Naive thymus-derived CD8-positive, alpha-beta T cell (primary cell): ENCODE measurements at regions not wholly inside any gene's neighbourhood (a gene's known extent, or its start where the extent isn't known, plus 50 kb on each side); places are given as distances from the start of the nearest gene placed in this dataset.

Source experiments
- ATAC-seq, 2 donors: fragments of 150-1000 bp; cut with Tn5 transposase in 1 of 2; sonication (Bioruptor Pico), chemical (Tn5 transposase) in 1 of 2; 1 replicate in 1 of 2; 2 replicates in 1 of 2; pipeline ENCODE4 v1.10.0; 2021; ENCODE audit warnings: mild to moderate bottlenecking in 2 of 2, moderate library complexity in 2 of 2
- POLR2A ChIA-PET: fragments of 350-600 bp; sonication (Branson Sonifier 250); formaldehyde crosslinking; loops from one replicate; lab custom pipeline; 2021; ENCODE audit warnings: antibody characterized with exemption; lab: Charles Lee
- DNase-seq, 10 donors: peaks; one replicate each; pipeline versions ENCODE4 v3.0.0 to v3.0.0-alpha.2; 2020 to 2022
- H3K27ac Mint-ChIP-seq, 10 donors: one replicate each; pipeline ENCODE4 v1.8.0; 2020 to 2022; ENCODE audit warnings: mild to moderate bottlenecking in 10 of 10, mixed read lengths in 10 of 10, moderate library complexity in 4 of 10, inconsistent platforms in 1 of 10
- H3K27me3 Mint-ChIP-seq, 5 donors: one replicate each; pipeline ENCODE4 v1.8.0; 2021 to 2022; ENCODE audit warnings: mixed read lengths in 5 of 5
- H3K36me3 Mint-ChIP-seq, 3 donors: one replicate each; pipeline ENCODE4 v1.8.0; 2020 to 2022; ENCODE audit warnings: mixed read lengths in 3 of 3, mild to moderate bottlenecking in 2 of 3, inconsistent platforms in 1 of 3
- H3K4me1 Mint-ChIP-seq, 4 donors: one replicate each; pipeline ENCODE4 v1.8.0; 2021 to 2022; ENCODE audit warnings: mixed read lengths in 4 of 4
- H3K4me3 Mint-ChIP-seq, 10 donors: one replicate each; pipeline ENCODE4 v1.8.0; 2020 to 2022; ENCODE audit warnings: mild to moderate bottlenecking in 10 of 10, mixed read lengths in 10 of 10, moderate library complexity in 6 of 10, inconsistent platforms in 1 of 10
- H3K9me3 Mint-ChIP-seq, 9 donors: one replicate each; pipeline ENCODE4 v1.8.0; 2020 to 2022; ENCODE audit warnings: mixed read lengths in 9 of 9, mild to moderate bottlenecking in 3 of 9, inconsistent platforms in 1 of 9, moderate library complexity in 1 of 9

DNA sequence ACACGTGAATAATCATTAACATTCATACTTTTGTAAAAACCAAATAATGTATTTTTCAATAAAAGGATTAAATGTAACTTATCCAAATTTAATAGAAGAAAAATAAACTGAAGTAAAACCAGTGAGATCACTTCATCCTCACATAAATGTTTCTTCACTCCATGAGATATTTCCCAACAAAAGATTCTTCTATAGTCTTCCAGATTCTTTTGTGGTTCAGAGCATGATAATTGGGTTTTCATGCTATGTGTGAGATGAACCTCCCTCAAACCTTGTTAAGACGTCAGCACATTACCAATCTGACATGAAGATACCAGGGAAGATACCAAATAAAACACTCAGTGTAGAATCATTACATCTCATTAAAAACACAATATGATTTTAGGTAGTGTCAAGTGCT, 62.9 kb upstream of the OXGR1 start:
- no peaks in the 10 kb centered on the region for H3K4me1 Mint-ChIP-seq

DNA sequence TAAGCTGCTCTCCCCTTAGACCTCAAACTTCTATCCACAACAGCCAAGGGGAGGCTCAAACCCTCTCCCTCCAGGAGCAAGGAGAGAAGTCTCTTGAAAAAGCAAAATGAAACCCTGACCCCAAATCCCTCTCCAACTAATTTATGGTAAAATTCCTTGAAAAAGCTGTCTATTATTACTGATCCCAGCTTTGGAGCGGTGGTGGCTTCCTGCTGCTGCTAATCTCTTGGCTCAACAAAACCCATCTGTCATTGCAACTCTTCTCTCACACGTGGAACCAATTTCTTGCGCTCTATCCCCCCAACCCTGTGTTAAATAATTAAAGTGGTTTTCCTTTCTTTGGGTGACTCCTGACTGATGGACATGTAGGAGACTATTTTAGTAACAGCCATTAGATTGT, 64.1 kb upstream of the OXGR1 start:
- ATAC-seq: no peak
- no peak overlapping the region for H3K27ac Mint-ChIP-seq
- no peak for DNase-seq
- peaks cover 0 to 12% (median 3%) of the 10 kb centered on the region in 9 donors for H3K9me3 Mint-ChIP-seq
- H3K27me3 Mint-ChIP-seq: peaks cover 18 to 47% (median 25%) of the 10 kb centered on the region in 5 donors
- no peaks in the 10 kb centered on the region for H3K36me3 Mint-ChIP-seq
- H3K4me1 Mint-ChIP-seq: no peaks in the 10 kb centered on the region
- no peak overlapping the region for H3K4me3 Mint-ChIP-seq
- POLR2A ChIA-PET: no interaction called here

More for the DNA sequence above, 62.9 kb upstream of the OXGR1 start:
- ATAC-seq (no peak), DNase-seq (no peak)
- H3K9me3 Mint-ChIP-seq: peaks cover 0 to 17% (median 4%) of the 10 kb centered on the region in 9 donors
- no peak overlapping the region for H3K27ac Mint-ChIP-seq
- H3K27me3 Mint-ChIP-seq: peaks cover 15 to 39% (median 21%) of the 10 kb centered on the region in 5 donors
- no peak overlapping the region for H3K4me3 Mint-ChIP-seq
- POLR2A ChIA-PET: no interaction called here
- H3K36me3 Mint-ChIP-seq: no peaks in the 10 kb centered on the region

DNA sequence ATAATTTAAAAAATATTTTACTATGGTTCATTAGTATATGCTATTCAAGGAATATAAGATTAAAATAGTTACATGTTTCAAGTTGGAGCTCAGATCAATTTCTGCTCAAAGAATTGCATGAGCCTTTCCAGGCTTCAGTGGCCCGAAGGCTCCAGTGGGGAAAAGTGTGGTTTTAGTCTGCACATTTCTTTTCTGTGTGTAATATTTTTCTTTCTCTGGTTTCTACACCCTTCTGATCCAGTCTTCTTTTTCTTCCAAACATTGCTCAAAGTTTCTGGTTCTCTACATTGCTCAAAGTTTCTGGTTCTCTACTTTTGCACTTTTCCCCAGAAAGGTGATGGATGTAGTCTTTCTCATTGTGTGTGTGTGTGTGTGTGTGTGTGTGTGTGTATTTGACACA, 64.7 kb upstream of the OXGR1 start:
- no peaks in the 10 kb centered on the region for H3K36me3 Mint-ChIP-seq

DNA sequence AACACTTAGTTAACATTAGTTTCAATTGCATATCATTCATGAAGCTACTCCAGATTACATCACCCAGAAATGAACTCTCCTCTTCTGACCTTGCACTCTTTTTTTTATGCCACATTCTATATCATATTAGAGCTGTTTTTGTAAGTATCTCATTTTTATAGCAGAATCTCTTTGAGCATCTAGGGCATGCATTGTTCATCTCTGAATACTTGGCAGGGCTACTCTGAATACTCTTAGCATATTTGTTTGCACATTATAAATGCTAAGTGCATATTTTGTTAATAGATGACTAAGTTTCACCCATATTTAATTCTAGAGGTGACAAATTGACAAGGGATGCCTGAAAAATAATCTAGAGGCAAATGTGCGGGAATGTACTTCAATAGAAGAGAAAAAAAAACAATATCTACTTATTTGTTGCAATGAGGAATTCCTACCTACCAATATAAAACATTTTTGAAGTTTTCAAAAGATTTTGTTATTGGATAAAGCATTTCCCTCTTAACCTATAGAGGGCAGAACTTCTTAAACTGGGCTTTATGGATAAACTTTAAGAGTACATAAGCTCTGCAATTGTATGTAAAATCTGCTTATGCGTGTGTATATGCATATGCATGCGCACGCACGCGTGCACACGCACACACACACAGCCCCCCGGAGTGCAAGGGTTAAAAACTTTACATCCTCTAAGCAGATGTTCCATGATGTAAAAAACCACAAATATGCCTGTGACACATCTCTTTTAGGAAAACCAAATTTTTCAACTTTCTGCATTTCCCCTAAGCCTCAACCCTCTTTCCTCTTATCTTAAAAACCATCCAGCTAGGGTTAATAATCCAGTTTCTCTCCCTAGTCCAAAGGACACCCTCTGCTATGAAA, 73.0 kb upstream of the OXGR1 start:
- DNase-seq (no peak), ATAC-seq (no peak)
- Mint-ChIP-seq H3K4me3 (no peak overlapping the region), H3K9me3 (peaks cover 0 to 3% (median 0%) of the 10 kb centered on the region in 9 donors), H3K27ac (no peak overlapping the region), H3K36me3 (no peaks in the 10 kb centered on the region), H3K27me3 (peaks cover 17 to 55% (median 29%) of the 10 kb centered on the region in 5 donors), H3K4me1 (no peaks in the 10 kb centered on the region)
- POLR2A ChIA-PET: no interaction called here

More for the DNA sequence above, 64.7 kb upstream of the OXGR1 start:
- Mint-ChIP-seq H3K4me1 (no peaks in the 10 kb centered on the region), H3K9me3 (peaks cover 0 to 12% (median 3%) of the 10 kb centered on the region in 9 donors), H3K4me3 (no peak overlapping the region), H3K27me3 (peaks cover 20 to 47% (median 29%) of the 10 kb centered on the region in 5 donors), H3K27ac (no peak overlapping the region)
- POLR2A ChIA-PET: no interaction called here
- DNase-seq (no peak), ATAC-seq (no peak)

DNA sequence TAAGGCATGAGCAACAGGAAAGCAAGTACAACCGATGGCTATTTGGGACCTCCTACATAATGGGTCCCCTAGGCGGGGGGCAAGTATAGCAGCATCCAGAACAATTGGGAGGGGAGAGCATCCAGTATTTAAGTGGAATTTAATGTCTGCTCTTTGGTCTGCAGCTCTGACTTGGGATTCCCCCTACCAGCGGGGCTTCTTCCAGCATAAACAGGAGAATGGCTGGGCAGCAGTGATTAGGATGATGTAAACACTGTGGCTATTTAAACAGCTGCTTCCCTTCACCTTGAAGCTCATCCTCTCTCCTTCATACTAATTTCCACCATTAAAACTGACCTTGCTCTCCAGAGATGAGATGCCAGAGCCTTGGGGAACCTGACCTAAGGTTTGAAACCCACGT, 73.9 kb upstream of the OXGR1 start:
- ATAC-seq (no peak), DNase-seq (no peak)
- H3K4me1 Mint-ChIP-seq: no peaks in the 10 kb centered on the region
- no peak overlapping the region for H3K4me3 Mint-ChIP-seq
- no peaks in the 10 kb centered on the region for H3K9me3 Mint-ChIP-seq
- POLR2A ChIA-PET: no interaction called here
- H3K36me3 Mint-ChIP-seq: no peaks in the 10 kb centered on the region
- no peak overlapping the region for H3K27ac Mint-ChIP-seq
- H3K27me3 Mint-ChIP-seq: peaks cover 12 to 48% (median 24%) of the 10 kb centered on the region in 5 donors

DNA sequence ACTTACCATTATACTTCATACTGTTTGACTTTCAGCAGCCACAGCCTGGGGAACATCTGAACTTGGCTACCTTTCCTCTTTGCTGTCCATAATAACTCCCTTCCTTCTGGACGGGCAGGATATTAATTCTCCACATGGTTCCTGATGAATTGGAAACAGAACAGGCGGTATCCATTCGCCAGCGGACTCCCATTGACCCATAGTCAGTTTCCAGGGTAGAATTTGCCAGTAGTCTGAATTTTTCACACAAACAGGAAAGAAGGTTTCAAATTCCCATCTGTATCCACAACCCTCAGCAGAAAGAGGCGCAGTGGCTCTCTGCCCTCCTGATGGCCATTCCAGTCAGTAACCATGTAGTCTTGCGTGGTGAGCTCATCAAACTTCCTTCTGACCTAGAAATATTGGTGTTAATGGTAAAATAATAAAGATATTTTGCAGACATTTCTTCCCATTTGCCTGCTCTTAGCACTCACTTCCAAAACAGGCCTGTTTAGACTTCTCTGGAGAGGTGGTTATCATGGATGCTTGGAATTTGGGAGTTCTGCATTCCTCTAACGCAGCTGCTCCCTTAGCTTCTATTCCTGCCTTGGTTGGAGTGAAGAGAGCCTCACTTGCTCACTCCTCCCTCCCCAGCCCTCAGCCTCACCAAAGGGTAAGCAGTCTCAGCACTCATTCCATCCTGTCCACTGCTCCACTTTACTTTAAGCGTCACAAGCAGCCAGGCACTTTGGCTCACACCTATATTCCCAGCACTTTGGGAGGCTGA, 75.0 kb upstream of the OXGR1 start:
- Mint-ChIP-seq H3K4me3 (no peak overlapping the region), H3K4me1 (no peaks in the 10 kb centered on the region), H3K27ac (no peak overlapping the region), H3K36me3 (peaks cover 0 to 5% (median 2%) of the 10 kb centered on the region in 3 donors), H3K9me3 (peaks cover 0 to 6% (median 4%) of the 10 kb centered on the region in 9 donors), H3K27me3 (peaks cover 10 to 44% (median 19%) of the 10 kb centered on the region in 5 donors)
- POLR2A ChIA-PET: no interaction called here
- no peak for ATAC-seq
- DNase-seq: no peak

DNA sequence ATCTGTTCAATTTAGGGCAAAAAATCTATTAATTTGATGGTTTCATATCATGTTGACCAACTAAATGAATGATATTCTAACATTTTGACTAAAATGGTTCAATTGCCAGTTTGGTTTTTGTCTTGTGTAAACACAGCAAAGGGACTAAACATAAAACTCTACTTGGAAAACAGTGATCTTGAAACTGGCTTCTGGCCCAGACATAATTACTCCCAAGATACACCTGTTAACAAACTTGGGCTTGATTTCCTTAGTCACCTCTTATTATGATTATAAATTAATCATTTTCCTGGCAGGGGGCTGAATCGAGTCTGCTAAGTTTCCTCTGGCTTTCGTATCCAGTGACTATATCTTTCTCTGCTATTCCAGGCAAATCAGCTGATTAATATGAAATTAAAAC, 78.0 kb upstream of the OXGR1 start:
- DNase-seq (no peak), ATAC-seq (no peak)
- Mint-ChIP-seq H3K27me3 (peaks cover 6 to 42% (median 16%) of the 10 kb centered on the region in 5 donors), H3K4me3 (no peak overlapping the region), H3K9me3 (peaks cover 3 to 23% (median 11%) of the 10 kb centered on the region in 9 donors), H3K27ac (no peak overlapping the region), H3K4me1 (peaks cover 0 to 2% (median 0%) of the 10 kb centered on the region in 4 donors), H3K36me3 (peaks cover 0 to 15% (median 3%) of the 10 kb centered on the region in 3 donors)
- POLR2A ChIA-PET: no interaction called here

DNA sequence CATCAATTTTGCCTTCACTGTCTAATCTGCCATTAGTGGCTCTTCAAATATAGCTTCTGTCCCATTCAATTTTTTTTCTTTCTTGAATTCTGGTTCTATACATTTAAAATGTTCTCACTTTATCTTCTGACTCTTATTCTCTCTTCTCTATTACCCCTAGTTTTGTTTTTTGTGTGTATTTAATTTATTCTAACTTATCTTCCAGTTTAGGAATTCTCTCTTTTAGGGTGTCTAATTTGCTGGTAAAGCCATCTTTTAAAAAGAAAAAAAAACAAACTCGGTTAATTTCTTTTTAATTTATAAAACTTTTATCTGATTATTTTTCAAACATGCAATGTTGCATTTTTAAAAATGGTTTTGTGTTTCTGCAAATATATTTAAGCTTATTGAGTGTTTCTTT, 80.3 kb upstream of the OXGR1 start:
- peaks cover 6 to 26% (median 16%) of the 10 kb centered on the region in 5 donors for H3K27me3 Mint-ChIP-seq
- no peak overlapping the region for H3K4me3 Mint-ChIP-seq
- peaks cover 0 to 2% (median 0%) of the 10 kb centered on the region in 4 donors for H3K4me1 Mint-ChIP-seq
- peaks cover 3 to 23% (median 11%) of the 10 kb centered on the region in 9 donors for H3K9me3 Mint-ChIP-seq
- DNase-seq (no peak), ATAC-seq (no peak)
- H3K27ac Mint-ChIP-seq: no peak overlapping the region
- peaks cover 0 to 15% (median 3%) of the 10 kb centered on the region in 3 donors for H3K36me3 Mint-ChIP-seq
- POLR2A ChIA-PET: no interaction called here

DNA sequence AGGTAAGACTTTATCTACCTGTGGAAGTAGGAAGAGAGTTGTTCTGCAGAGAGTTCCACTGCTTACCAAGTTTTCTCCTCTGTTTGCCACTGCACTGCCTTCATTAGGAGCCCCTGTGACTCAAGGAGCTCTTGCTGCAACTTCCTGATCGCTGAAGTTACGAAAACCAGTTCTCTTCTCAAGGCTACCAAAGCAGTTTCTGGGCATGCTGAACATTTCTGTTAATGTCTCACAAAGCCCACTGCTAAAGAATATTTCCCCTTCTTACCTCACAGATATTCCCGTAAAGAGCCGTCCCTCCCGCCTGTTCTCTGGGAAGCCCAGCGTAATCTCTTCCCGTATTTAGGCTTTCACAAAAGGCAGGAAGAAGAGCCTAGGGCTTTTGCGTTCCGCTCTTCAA, 82.6 kb upstream of the OXGR1 start:
- peak overlapping the region in 1 of 10 donors; percentile 20 for H3K27ac Mint-ChIP-seq
- POLR2A ChIA-PET: no interaction called here
- no peak for ATAC-seq
- peaks cover 0 to 15% (median 3%) of the 10 kb centered on the region in 3 donors for H3K36me3 Mint-ChIP-seq
- peaks cover 3 to 23% (median 11%) of the 10 kb centered on the region in 9 donors for H3K9me3 Mint-ChIP-seq
- peaks cover 0 to 11% (median 8%) of the 10 kb centered on the region in 5 donors for H3K27me3 Mint-ChIP-seq
- H3K4me3 Mint-ChIP-seq: no peak overlapping the region
- H3K4me1 Mint-ChIP-seq: peaks cover 0 to 2% (median 0%) of the 10 kb centered on the region in 4 donors
- no peak for DNase-seq

DNA sequence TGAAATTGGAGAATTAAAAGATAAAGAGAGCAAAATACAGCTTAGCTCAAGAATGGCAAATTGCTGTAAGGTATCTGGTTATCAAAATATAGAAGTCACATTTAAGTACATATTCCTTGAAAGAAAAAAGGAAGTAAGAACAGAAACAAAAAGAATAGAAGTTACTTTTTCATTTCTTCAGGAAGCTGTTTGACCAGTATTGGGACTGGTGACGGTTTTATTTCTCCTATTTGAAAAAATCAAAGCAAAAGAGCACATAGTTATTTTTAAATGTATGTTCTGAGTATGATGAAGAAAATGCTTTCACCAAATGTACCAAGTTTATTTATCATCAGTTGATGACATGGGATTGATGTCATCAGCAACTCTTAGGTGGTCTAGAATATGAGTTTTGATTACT, 83.1 kb upstream of the OXGR1 start:
- no peak overlapping the region for H3K27ac Mint-ChIP-seq
- H3K4me3 Mint-ChIP-seq: no peak overlapping the region
- POLR2A ChIA-PET: no interaction called here
- peaks cover 0 to 2% (median 0%) of the 10 kb centered on the region in 4 donors for H3K4me1 Mint-ChIP-seq
- H3K36me3 Mint-ChIP-seq: peaks cover 0 to 15% (median 3%) of the 10 kb centered on the region in 3 donors
- H3K9me3 Mint-ChIP-seq: peaks cover 3 to 23% (median 11%) of the 10 kb centered on the region in 9 donors
- no peak for DNase-seq
- ATAC-seq: no peak
- H3K27me3 Mint-ChIP-seq: peaks cover 0 to 15% (median 8%) of the 10 kb centered on the region in 5 donors

DNA sequence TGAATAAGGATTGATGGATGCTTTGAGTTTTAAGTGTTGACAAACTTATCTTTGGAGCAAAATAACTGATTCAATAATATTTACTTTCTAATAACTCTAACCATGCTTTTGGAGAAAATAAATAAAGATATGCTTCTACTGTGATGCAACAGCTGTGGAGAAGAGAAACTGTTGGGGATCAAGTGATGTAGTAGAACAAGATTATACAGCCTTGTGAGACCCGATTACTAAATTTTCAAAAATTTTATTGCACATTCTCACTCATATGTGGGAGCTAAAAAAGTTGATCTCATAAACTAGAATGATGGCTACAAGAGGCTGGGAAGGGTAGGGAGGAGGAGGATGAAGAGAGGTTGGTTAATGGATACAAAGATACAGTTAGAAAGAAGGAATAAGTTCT, 85.5 kb upstream of the OXGR1 start:
- H3K27me3 Mint-ChIP-seq: peaks cover 3 to 31% (median 4%) of the 10 kb centered on the region in 5 donors
- no peak overlapping the region for H3K4me3 Mint-ChIP-seq
- POLR2A ChIA-PET: no interaction called here
- DNase-seq: no peak
- peaks cover 0 to 5% (median 1%) of the 10 kb centered on the region in 3 donors for H3K36me3 Mint-ChIP-seq
- ATAC-seq: no peak
- no peak overlapping the region for H3K27ac Mint-ChIP-seq
- peaks cover 0 to 12% (median 3%) of the 10 kb centered on the region in 9 donors for H3K9me3 Mint-ChIP-seq
- peaks cover 0 to 2% (median 0%) of the 10 kb centered on the region in 4 donors for H3K4me1 Mint-ChIP-seq

DNA sequence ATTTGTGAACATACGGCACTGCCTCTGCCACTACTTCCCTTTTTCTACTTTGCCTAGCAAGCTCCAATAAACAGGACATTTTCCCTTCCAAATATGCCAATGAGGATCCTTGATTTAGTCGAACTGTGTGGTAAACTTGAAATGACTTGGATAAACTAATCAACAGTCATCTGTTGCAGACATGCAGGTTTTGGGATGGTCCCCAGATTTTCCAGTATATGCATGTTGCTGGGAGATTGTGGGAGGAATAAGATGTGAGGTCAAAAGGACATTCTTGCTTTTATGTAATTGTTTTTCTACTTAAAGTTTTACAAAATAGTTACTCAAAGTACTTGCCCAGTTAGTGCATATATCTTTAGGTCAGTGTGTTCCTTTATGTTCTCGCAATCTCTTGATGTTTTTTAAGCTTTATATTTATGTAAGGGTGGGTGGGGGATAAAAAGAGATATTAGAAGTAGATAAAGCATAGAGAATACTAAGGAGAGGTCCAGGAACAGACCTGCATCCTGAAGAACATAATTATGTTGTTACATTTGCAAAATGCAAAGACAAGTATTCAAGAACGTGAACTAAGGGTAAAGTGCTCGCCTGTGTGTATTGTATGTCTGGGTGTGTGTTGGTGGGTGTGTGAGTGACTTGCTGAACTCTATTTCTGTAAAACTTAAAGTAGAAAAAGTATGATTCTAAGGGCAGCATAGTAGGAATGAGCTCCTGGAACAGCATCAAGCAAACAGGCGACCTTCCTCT, 88.4 kb upstream of the OXGR1 start:
- Mint-ChIP-seq H3K4me1 (no peaks in the 10 kb centered on the region), H3K27me3 (peaks cover 0 to 20% (median 3%) of the 10 kb centered on the region in 5 donors), H3K9me3 (peaks cover 2 to 17% (median 4%) of the 10 kb centered on the region in 9 donors), H3K27ac (no peak overlapping the region), H3K4me3 (no peak overlapping the region), H3K36me3 (peaks cover 0 to 9% (median 1%) of the 10 kb centered on the region in 3 donors)
- POLR2A ChIA-PET: no interaction called here
- DNase-seq (no peak), ATAC-seq (no peak)
